ENCODE measurements at regions not wholly inside any gene's neighbourhood (a gene's known extent, or its start where the extent isn't known, plus 50 kb on each side); places are given as distances from the start of the nearest gene placed in this dataset.

DNA sequence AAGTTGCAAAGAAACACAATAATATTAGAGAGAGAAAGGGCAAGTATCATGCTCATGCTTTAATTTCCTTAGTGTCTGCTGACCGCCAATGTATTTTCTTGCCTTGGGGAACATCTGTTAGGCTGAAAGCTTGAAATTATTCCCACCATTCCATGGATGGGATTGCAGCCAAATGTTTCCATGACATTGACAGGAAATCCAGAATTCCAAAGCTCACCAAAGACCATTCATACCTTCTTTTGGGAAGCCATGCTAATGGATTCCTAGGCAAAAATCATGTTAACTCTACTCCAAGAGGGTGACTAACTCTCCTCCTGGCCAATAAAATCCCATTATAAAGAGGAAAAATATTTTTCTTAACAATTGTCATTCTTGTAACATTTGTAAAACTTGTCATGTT, 661.4 kb upstream of the FAT3 start:
- no peak for TF ChIP-seq EZH2phosphoT487 (IDR thresholded peaks at IDR 0.05; ENCODE audit: low read depth)
- TF ChIP-seq, protein P1, sequence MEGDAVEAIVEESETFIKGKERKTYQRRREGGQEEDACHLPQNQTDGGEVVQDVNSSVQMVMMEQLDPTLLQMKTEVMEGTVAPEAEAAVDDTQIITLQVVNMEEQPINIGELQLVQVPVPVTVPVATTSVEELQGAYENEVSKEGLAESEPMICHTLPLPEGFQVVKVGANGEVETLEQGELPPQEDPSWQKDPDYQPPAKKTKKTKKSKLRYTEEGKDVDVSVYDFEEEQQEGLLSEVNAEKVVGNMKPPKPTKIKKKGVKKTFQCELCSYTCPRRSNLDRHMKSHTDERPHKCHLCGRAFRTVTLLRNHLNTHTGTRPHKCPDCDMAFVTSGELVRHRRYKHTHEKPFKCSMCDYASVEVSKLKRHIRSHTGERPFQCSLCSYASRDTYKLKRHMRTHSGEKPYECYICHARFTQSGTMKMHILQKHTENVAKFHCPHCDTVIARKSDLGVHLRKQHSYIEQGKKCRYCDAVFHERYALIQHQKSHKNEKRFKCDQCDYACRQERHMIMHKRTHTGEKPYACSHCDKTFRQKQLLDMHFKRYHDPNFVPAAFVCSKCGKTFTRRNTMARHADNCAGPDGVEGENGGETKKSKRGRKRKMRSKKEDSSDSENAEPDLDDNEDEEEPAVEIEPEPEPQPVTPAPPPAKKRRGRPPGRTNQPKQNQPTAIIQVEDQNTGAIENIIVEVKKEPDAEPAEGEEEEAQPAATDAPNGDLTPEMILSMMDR (IDR thresholded peaks at IDR 0.05; ENCODE audit: low read depth, low read length), result no peak

DNA sequence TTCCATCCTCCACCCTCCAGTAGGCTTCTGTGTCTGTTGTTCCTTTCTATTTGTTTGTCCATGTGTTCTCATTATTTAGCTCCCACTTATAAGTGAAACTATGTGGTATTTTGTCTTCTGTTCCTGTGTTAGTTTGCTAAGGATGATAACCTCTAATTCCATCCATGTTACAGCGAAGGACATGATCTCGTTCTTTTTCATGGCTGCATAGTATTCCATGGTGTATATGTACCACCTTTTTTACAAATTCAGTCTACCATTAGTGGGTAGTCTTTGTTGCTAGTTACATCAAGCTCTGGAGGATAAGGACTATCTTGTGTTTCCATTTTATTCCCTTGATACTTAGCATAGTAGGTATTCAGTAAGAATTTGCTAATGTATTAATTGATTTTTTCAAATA, 664.2 kb upstream of the FAT3 start:
- Histone ChIP-seq H2AFZ (ENCODE audit: low read depth, low read length) (no peak overlapping the region), H3K9ac (ENCODE audit: low read length) (no peak overlapping the region), H4K20me1 (ENCODE audit: insufficient read depth, low read length) (no peaks in the 10 kb centered on the region), H3K27ac (ENCODE audit: low read length) (no peak overlapping the region), H3K36me3 (replicated peaks; ENCODE audit: low read depth, low read length) (no peaks in the 10 kb centered on the region), H3K4me3 (ENCODE audit: low read length) (no peak overlapping the region), H3K9me3 (ENCODE audit: insufficient read depth, low read length) (no peaks in the 10 kb centered on the region), H3K79me2 (ENCODE audit: low read length) (no peaks in the 10 kb centered on the region), H3K4me1 (ENCODE audit: low read length) (no peaks in the 10 kb centered on the region), H3K27me3 (ENCODE audit: low read depth, low read length) (no peaks in the 10 kb centered on the region), H3K4me2 (ENCODE audit: low read length) (no peak overlapping the region)
- TF ChIP-seq, protein P1 (IDR thresholded peaks at IDR 0.05; ENCODE audit: low read depth, low read length), result no peak
- TF ChIP-seq EZH2phosphoT487 (IDR thresholded peaks at IDR 0.05; ENCODE audit: low read depth), result no peak

More for the DNA sequence above, 661.4 kb upstream of the FAT3 start:
- Histone ChIP-seq H3K4me2 (ENCODE audit: low read length) (no peak overlapping the region), H3K4me3 (ENCODE audit: low read length) (no peak overlapping the region), H3K27me3 (ENCODE audit: low read depth, low read length) (no peaks in the 10 kb centered on the region), H3K9ac (ENCODE audit: low read length) (no peak overlapping the region), H3K79me2 (ENCODE audit: low read length) (no peaks in the 10 kb centered on the region), H3K27ac (ENCODE audit: low read length) (no peak overlapping the region), H3K4me1 (ENCODE audit: low read length) (no peaks in the 10 kb centered on the region), H4K20me1 (ENCODE audit: insufficient read depth, low read length) (no peaks in the 10 kb centered on the region), H3K9me3 (ENCODE audit: insufficient read depth, low read length) (no peaks in the 10 kb centered on the region), H3K36me3 (replicated peaks; ENCODE audit: low read depth, low read length) (no peaks in the 10 kb centered on the region), H2AFZ (ENCODE audit: low read depth, low read length) (no peak overlapping the region)

DNA sequence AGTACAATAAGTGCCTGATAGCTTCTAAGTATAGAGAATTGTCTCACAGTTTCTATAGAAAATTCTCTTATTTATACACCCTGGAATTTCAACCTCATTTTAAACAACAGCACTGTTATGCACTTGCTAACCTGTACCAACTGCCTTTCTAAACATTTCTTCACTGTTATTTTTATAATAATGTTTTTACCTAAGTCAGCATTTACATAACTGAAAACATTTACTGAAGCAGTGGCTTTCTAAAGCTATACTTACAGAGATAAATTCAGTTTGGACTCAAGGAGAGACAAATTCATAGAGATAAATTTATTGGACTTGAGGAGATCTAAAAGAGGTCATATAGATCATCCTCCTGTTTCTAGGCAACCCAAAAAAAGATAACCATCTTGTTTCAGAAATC, 686.6 kb upstream of the FAT3 start:
- no peak overlapping the region for H3K4me2 ChIP-seq (ENCODE audit: low read length)

DNA sequence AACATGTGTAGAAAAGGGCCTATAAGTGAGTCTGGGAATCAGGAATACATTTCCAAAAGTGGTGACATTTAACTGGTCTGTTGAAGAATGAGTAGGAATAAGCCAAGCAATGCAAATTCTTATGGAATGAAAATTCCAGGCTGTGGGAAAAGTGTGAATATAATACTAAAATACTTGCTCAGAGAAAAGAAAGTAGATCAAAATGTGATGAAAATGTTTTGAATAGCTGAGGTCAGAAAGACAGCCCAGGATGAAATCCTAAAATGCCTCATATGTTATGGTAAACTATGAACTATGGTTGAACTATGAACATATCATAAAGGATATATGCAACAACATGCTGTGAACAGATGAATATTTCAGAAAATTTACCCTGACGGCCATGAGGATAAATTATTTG, 688.3 kb upstream of the FAT3 start:
- H3K79me2 ChIP-seq (ENCODE audit: low read length), result no peaks in the 10 kb centered on the region
- no peak overlapping the region for H3K27ac ChIP-seq (ENCODE audit: low read length)
- H3K4me1 ChIP-seq (ENCODE audit: low read length), result no peaks in the 10 kb centered on the region
- no peak overlapping the region for H3K4me3 ChIP-seq (ENCODE audit: low read length)
- H3K9ac ChIP-seq (ENCODE audit: low read length), result no peak overlapping the region
- no peak overlapping the region for H3K4me2 ChIP-seq (ENCODE audit: low read length)
- H3K27me3 ChIP-seq (ENCODE audit: low read depth, low read length), result no peaks in the 10 kb centered on the region
- no peaks in the 10 kb centered on the region for H4K20me1 ChIP-seq (ENCODE audit: insufficient read depth, low read length)
- H3K36me3 ChIP-seq (replicated peaks; ENCODE audit: low read depth, low read length), result no peaks in the 10 kb centered on the region
- TF ChIP-seq, protein P1 (IDR thresholded peaks at IDR 0.05; ENCODE audit: low read depth, low read length), result no peak
- TF ChIP-seq EZH2phosphoT487 (IDR thresholded peaks at IDR 0.05; ENCODE audit: low read depth), result no peak
- H3K9me3 ChIP-seq (ENCODE audit: insufficient read depth, low read length), result no peaks in the 10 kb centered on the region
- no peak overlapping the region for H2AFZ ChIP-seq (ENCODE audit: low read depth, low read length)

More for the DNA sequence above, 686.6 kb upstream of the FAT3 start:
- Histone ChIP-seq H3K27ac (ENCODE audit: low read length) (no peak overlapping the region), H3K27me3 (ENCODE audit: low read depth, low read length) (no peaks in the 10 kb centered on the region), H3K4me3 (ENCODE audit: low read length) (no peak overlapping the region), H2AFZ (ENCODE audit: low read depth, low read length) (no peak overlapping the region), H3K79me2 (ENCODE audit: low read length) (no peaks in the 10 kb centered on the region), H3K4me1 (ENCODE audit: low read length) (no peaks in the 10 kb centered on the region), H3K9ac (ENCODE audit: low read length) (no peak overlapping the region), H3K9me3 (ENCODE audit: insufficient read depth, low read length) (no peaks in the 10 kb centered on the region), H3K36me3 (replicated peaks; ENCODE audit: low read depth, low read length) (no peaks in the 10 kb centered on the region), H4K20me1 (ENCODE audit: insufficient read depth, low read length) (no peaks in the 10 kb centered on the region)
- TF ChIP-seq, protein P1 (IDR thresholded peaks at IDR 0.05; ENCODE audit: low read depth, low read length), result no peak
- no peak for TF ChIP-seq EZH2phosphoT487 (IDR thresholded peaks at IDR 0.05; ENCODE audit: low read depth)
